ENCODE measurements at regions not wholly inside any gene's neighbourhood (a gene's known extent, or its start where the extent isn't known, plus 50 kb on each side); places are given as distances from the start of the nearest gene placed in this dataset.

- no peaks in the 10 kb centered on the region for H3K4me1 Mint-ChIP-seq (ENCODE audit: unreplicated experiment)
- H3K36me3 Mint-ChIP-seq (ENCODE audit: low read depth, unreplicated experiment) = no peaks in the 10 kb centered on the region
- no peak for TF ChIP-seq CTCF (IDR thresholded peaks at IDR 0.05; ENCODE audit: unreplicated experiment)
- no peak overlapping the region for H3K4me3 Mint-ChIP-seq (ENCODE audit: unreplicated experiment)
- H3K27me3 Mint-ChIP-seq (ENCODE audit: unreplicated experiment) = peaks cover 2% of the 10 kb centered on the region
- H3K27ac Mint-ChIP-seq (ENCODE audit: unreplicated experiment) = no peak overlapping the region
- H3K9me3 Mint-ChIP-seq (ENCODE audit: unreplicated experiment) = no peaks in the 10 kb centered on the region
- no peak for DNase-seq (ENCODE audit: low spot score)
Observed at GRCh38 chr14:53875324-53875897, 81.2 kb downstream of the BMP4 start.

DNA sequence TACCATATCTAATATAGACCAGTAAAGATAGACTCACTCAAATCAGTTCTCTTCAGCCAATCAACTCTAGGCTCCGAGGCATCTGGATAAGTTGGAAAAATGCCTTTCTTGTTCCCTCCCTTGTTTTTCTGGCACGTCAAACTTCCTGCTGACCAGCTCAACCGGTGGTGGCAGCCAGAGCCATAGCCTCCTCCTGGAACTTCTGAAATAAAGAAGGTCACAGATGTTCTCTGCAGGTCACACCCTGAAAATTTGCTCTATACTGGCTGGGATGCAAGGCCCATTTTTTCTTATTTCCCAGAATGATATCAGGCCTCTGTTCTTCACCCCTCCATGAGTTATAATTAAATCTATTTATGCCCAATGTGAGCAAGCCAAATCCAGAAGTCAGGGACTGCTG, 81.9 kb downstream of the BMP4 start:
- H3K4me3 Mint-ChIP-seq (ENCODE audit: unreplicated experiment) = no peak overlapping the region
- no peak overlapping the region for H3K27ac Mint-ChIP-seq (ENCODE audit: unreplicated experiment)
- no peaks in the 10 kb centered on the region for H3K4me1 Mint-ChIP-seq (ENCODE audit: unreplicated experiment)
- DNase-seq (ENCODE audit: low spot score) = no peak
- H3K9me3 Mint-ChIP-seq (ENCODE audit: unreplicated experiment) = no peaks in the 10 kb centered on the region
- TF ChIP-seq CTCF (IDR thresholded peaks at IDR 0.05; ENCODE audit: unreplicated experiment) = no peak
- H3K36me3 Mint-ChIP-seq (ENCODE audit: low read depth, unreplicated experiment) = no peaks in the 10 kb centered on the region
- peaks cover 2% of the 10 kb centered on the region for H3K27me3 Mint-ChIP-seq (ENCODE audit: unreplicated experiment)

GRCh38 chr14:53872681-53873089, 83.9 kb downstream of the BMP4 start:
- DNase-seq (ENCODE audit: low spot score) = no peak
- H3K4me1 Mint-ChIP-seq (ENCODE audit: unreplicated experiment) = no peaks in the 10 kb centered on the region

DNA sequence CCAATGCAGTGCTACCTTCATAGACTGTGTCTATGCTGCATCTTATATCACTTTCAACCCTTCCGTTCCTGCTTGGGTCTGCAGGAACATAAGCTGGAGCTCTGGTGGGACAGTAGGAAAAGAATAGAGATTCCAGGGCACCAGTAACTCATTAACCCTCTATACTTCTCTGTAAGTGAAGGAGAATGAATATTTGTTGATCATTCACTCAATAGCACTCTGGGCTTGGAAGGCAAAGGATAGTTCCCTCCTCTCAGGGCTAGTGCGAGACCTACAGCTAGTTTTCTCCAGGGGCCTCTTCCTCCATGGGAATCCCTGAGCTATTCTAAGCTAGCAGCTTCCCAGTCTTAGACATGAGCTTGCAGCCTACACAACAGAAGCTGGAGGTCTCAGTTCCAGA, 84.7 kb downstream of the BMP4 start:
- Mint-ChIP-seq H3K9me3 (ENCODE audit: unreplicated experiment) (no peaks in the 10 kb centered on the region), H3K27ac (ENCODE audit: unreplicated experiment) (no peak overlapping the region), H3K36me3 (ENCODE audit: low read depth, unreplicated experiment) (no peaks in the 10 kb centered on the region), H3K4me1 (ENCODE audit: unreplicated experiment) (no peaks in the 10 kb centered on the region), H3K4me3 (ENCODE audit: unreplicated experiment) (no peak overlapping the region), H3K27me3 (ENCODE audit: unreplicated experiment) (no peaks in the 10 kb centered on the region)
- DNase-seq (ENCODE audit: low spot score) = no peak
- no peak for TF ChIP-seq CTCF (IDR thresholded peaks at IDR 0.05; ENCODE audit: unreplicated experiment)

More at GRCh38 chr14:53872681-53873089, 83.9 kb downstream of the BMP4 start:
- H3K9me3 Mint-ChIP-seq (ENCODE audit: unreplicated experiment) = no peaks in the 10 kb centered on the region
- no peak for TF ChIP-seq CTCF (IDR thresholded peaks at IDR 0.05; ENCODE audit: unreplicated experiment)
- H3K36me3 Mint-ChIP-seq (ENCODE audit: low read depth, unreplicated experiment) = no peaks in the 10 kb centered on the region
- peaks cover 1% of the 10 kb centered on the region for H3K27me3 Mint-ChIP-seq (ENCODE audit: unreplicated experiment)
- H3K4me3 Mint-ChIP-seq (ENCODE audit: unreplicated experiment) = no peak overlapping the region
- no peak overlapping the region for H3K27ac Mint-ChIP-seq (ENCODE audit: unreplicated experiment)

- H3K27me3 Mint-ChIP-seq (ENCODE audit: unreplicated experiment) = no peaks in the 10 kb centered on the region
- H3K4me3 Mint-ChIP-seq (ENCODE audit: unreplicated experiment) = no peak overlapping the region
- H3K4me1 Mint-ChIP-seq (ENCODE audit: unreplicated experiment) = no peaks in the 10 kb centered on the region
- H3K36me3 Mint-ChIP-seq (ENCODE audit: low read depth, unreplicated experiment) = no peaks in the 10 kb centered on the region
- DNase-seq (ENCODE audit: low spot score) = no peak
- TF ChIP-seq CTCF (IDR thresholded peaks at IDR 0.05; ENCODE audit: unreplicated experiment) = no peak
- no peak overlapping the region for H3K27ac Mint-ChIP-seq (ENCODE audit: unreplicated experiment)
- H3K9me3 Mint-ChIP-seq (ENCODE audit: unreplicated experiment) = no peaks in the 10 kb centered on the region
Observed at GRCh38 chr14:53871011-53871410, 85.6 kb downstream of the BMP4 start.

Measured in endothelial cell (in vitro differentiated cells).